Brain microvascular endothelial cell (primary cell): ENCODE measurements at regions not wholly inside any gene's neighbourhood (a gene's known extent, or its start where the extent isn't known, plus 50 kb on each side); places are given as distances from the start of the nearest gene placed in this dataset.

Source experiments
- DNase-seq: peaks from one replicate; pipeline ENCODE4 v3.0.0-alpha.2; 2020
- H3K27ac ChIP-seq: fragments of 250-450 bp; sonication (Bioruptor Pico); 2 replicates; pipeline ENCODE4 v1.5.1; 2020; ENCODE audit warnings: mild to moderate bottlenecking, moderate library complexity
- H3K27me3 ChIP-seq: fragments of 250-450 bp; sonication (Bioruptor Pico); replicated peaks from 2 replicates; pipeline ENCODE4 v1.5.1; 2020; ENCODE audit warnings: mild to moderate bottlenecking
- H3K36me3 ChIP-seq: fragments of 250-450 bp; sonication (Bioruptor Pico); replicated peaks from 2 replicates; pipeline ENCODE4 v1.5.1; 2020; ENCODE audit warnings: mild to moderate bottlenecking
- H3K4me3 ChIP-seq: 2 replicates; pipeline ENCODE4 v1.5.1; 2011; ENCODE audit warnings: low read depth, mild to moderate bottlenecking, control low read depth, low read length, moderate library complexity
- in situ Hi-C: cut with HindIII; loops from 2 replicates; pipeline ENCODE4 v1.10.0; 2017; ENCODE audit warnings: low sequenced_read_pairs, low pct_ligation_motif_present
- TF ChIP-seq, protein P1 (sequence below): IDR thresholded peaks from 2 replicates; pipeline ENCODE4 v1.5.1; 2011; ENCODE audit warnings: low read depth, mild to moderate bottlenecking, moderate library complexity, low read length, control low read depth, inconsistent platforms; ENCODE audit errors: missing control alignments

DNA sequence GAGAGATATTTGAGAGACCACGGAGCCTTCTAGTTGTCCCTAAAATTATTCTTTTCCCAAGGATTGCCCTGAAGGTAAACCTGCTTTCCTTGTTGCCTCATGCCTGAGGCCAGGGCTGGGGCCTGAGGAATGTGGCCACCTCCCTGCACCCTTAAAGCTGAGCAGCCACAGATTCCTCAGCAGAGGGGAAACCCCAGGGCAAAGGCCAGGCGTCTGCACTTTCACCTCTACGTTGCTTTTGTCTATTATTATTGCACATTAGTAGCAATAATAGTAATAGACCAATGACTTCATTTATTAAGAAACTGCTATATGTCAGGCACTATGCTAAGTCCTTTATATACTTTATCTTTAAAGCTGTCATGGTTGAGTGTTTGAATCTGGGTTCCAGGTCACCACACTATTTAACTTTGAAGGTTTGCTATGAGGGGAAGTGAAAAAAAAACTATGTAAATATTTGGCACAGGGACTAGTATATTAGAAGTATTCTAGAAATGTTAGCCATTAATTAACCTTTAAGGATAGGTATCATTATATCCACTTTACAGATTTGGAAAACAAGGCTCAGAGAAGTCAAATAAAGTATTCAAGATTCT, 104.2 kb downstream of the LRRC30 start:
- no peak for DNase-seq
- TF ChIP-seq, protein P1, sequence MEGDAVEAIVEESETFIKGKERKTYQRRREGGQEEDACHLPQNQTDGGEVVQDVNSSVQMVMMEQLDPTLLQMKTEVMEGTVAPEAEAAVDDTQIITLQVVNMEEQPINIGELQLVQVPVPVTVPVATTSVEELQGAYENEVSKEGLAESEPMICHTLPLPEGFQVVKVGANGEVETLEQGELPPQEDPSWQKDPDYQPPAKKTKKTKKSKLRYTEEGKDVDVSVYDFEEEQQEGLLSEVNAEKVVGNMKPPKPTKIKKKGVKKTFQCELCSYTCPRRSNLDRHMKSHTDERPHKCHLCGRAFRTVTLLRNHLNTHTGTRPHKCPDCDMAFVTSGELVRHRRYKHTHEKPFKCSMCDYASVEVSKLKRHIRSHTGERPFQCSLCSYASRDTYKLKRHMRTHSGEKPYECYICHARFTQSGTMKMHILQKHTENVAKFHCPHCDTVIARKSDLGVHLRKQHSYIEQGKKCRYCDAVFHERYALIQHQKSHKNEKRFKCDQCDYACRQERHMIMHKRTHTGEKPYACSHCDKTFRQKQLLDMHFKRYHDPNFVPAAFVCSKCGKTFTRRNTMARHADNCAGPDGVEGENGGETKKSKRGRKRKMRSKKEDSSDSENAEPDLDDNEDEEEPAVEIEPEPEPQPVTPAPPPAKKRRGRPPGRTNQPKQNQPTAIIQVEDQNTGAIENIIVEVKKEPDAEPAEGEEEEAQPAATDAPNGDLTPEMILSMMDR = no peak
- H3K4me3 ChIP-seq = no peak overlapping the region
- no peak overlapping the region for H3K27ac ChIP-seq
- no peaks in the 10 kb centered on the region for H3K27me3 ChIP-seq
- in situ Hi-C loops = no loop called here
- no peaks in the 10 kb centered on the region for H3K36me3 ChIP-seq

DNA sequence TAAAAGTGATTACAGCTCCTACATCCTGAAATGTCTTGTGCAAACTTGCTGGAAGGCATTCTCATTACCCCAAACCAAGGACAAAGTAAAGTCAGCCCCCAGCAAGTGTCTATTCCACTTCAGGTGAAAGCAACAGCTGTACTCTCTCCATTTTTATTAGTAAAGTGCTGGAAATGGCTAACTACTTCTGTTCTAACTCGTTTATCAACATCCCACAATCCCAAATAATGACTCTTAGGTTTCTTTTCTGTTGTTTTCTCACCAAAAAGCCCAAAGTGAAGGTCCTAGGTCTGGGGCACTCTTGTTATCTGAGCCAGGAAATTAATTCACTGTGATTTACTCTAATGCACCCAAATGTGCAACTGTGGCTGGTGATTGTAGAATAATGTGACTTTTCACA, 105.7 kb downstream of the LRRC30 start:
- no peak for DNase-seq
- in situ Hi-C loops = no loop called here
- TF ChIP-seq, protein P1 = no peak
- Histone ChIP-seq H3K4me3 (no peak overlapping the region), H3K36me3 (no peaks in the 10 kb centered on the region), H3K27ac (no peak overlapping the region), H3K27me3 (no peaks in the 10 kb centered on the region)

DNA sequence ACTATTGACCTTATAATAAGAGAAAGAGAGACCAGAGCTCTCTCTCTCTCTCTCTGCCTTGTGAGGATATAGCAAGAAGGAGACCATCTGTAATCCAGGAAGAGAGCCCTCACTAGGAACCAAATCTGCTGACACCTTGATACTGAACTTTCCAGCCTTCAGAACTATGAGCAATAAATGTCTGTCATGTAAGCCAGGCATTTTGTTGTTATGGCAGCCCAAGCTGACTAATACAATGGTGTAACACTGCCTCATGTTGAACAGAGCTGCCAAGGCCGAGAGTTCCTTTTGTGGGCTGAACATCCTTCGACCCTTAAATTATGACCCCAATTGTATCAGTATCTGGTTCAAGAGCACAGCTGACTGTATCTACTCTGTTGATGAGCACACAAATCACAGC, 108.0 kb downstream of the LRRC30 start:
- Histone ChIP-seq H3K27me3 (no peaks in the 10 kb centered on the region), H3K36me3 (no peaks in the 10 kb centered on the region), H3K27ac (no peak overlapping the region), H3K4me3 (no peak overlapping the region)
- TF ChIP-seq, protein P1 = no peak
- DNase-seq = peak; percentile 15
- in situ Hi-C loops = no loop called here

DNA sequence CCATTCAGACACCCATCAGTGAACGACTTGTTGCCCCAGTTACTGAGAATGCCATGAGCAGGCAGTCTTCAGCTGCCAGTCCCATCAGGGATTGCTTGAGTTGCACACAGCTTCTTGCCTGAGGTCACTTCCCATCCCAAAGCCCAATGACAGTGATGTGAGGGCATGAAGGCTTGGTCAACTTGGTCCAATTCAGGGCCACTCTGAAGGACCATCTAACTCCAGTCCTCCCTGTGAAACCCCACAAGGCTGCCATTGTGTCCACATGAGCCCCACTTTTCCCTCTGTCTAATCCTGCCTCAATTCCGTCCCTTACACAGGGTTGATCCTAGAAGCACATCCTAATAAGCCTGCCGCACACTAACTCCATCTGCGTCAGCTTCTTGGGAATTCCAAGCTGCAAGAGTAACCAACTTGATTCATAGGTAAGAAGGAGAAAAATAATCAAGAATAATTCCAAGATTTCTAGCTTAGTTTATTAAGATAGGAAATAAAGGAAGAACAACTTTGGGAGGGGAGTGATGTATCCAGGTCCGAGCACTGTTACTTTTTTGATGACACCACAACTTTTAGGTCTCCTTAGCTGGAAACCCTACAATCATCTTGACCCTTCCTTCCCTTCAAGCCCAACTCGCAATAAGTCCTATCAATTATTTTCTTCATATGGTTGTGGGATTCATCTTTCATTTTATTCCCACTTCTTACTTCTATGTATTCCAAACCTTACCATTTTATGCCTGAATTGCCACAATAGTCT, 110.9 kb downstream of the LRRC30 start:
- no peaks in the 10 kb centered on the region for H3K36me3 ChIP-seq
- in situ Hi-C loops = no loop called here
- TF ChIP-seq, protein P1 = no peak

DNA sequence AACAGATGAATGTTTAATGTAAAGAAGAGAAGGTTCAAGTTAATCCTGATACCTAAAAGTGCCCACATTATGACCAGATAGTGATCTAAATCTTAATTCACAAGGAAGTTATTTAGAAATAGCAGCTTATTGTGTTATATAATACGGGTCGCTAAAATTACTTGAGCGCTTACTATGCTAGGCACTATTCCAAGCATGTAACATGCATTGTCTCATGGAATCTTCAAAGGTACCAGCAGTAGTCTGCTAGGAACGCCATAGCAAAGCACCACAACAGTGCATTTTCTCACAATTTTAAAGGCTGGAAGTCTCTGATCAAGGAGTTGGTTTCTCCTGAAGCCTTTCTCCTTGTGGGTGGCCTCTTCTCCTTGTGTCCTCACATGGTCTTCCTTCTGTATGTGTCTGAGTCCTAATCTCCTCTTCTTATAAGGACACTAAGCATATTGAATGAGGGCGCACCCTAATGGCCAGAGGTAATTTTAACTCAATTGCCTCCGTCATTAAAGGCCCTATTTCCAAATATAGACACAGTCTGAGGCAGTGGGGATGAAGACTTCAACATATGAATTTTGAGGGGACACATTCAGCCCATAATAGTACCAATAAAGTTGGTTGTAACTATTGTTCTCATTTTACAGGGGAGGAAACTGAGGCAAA, 118.4 kb downstream of the LRRC30 start:
- Histone ChIP-seq H3K27me3 (no peaks in the 10 kb centered on the region), H3K4me3 (no peak overlapping the region), H3K27ac (no peak overlapping the region), H3K36me3 (no peaks in the 10 kb centered on the region)
- DNase-seq = no peak
- TF ChIP-seq, protein P1 = no peak
- in situ Hi-C loops = no loop called here

More for the DNA sequence above, 110.9 kb downstream of the LRRC30 start:
- H3K27me3 ChIP-seq = no peaks in the 10 kb centered on the region
- H3K4me3 ChIP-seq = no peak overlapping the region
- no peak for DNase-seq
- no peak overlapping the region for H3K27ac ChIP-seq
